HG02938 (cell line): ENCODE measurements at regions not wholly inside any gene's neighbourhood (a gene's known extent, or its start where the extent isn't known, plus 50 kb on each side); places are given as distances from the start of the nearest gene placed in this dataset.

ENCODE experiments used
- ATAC-seq: cut with Tn5 transposase; IDR thresholded peaks from one replicate; pipeline ENCODE4 v1.9.1; 2021; ENCODE audit warnings: mild to moderate bottlenecking, moderate library complexity; ENCODE audit not compliant: unreplicated experiment

DNA sequence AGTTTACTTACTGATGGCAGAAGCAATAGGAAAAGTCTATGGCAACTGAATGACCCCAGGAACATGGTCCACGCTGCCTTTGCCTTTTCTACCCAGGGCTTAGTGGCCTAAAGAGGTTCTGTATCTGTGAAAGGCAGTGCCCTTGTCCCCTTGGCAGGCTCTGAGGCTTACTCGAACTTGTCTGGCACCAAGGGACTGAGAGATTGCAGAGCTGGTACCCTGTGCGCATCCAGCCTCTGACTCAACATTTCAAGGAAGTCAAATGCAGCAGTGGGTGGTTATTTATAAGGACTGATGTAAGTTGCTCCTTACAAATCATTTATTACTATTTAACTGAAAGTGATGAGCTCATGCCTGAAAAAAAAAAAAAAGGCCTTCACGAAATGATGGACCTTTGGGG is 299.9 kb upstream of the MYOCD start:
- no peak for ATAC-seq

DNA sequence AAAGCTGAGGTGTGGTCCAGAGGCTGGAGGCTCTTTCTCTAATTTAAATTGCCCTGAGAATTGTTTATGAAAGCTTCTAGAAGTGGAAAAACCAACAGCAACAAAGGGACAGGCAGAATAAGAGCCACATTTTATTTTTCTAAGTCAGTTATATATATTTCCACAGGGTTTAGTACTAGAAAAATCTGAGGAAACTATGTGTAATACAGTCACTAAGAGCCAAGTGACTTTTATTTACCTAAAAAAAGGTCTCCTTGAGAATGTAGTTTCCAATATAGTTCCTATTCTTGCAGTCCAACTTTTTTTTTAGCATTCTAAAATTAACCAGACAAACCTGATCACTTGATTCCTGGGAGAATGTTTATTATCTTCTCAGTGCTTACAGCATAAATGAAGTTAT is 296.6 kb upstream of the MYOCD start:
- ATAC-seq: no peak

DNA sequence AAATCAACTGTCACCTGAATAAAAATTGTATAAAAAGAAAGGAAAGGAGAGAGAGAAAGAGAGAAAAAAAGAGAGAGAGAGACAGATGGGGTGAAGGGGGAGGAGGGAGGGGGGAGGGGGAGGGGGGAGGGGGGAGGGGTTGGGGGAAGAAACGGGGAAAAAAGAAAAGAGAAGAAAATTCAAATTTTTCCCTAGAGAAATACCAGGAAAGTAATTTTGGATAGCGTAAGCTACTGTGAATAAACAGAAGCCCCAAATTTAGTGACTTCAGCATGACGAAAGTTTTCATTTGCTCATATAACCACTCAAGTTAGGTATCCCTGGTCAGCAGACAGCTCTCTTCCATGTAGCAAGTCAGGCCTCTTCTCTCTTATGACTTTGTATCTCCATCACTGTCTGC is 289.4 kb upstream of the MYOCD start:
- ATAC-seq: no peak

DNA sequence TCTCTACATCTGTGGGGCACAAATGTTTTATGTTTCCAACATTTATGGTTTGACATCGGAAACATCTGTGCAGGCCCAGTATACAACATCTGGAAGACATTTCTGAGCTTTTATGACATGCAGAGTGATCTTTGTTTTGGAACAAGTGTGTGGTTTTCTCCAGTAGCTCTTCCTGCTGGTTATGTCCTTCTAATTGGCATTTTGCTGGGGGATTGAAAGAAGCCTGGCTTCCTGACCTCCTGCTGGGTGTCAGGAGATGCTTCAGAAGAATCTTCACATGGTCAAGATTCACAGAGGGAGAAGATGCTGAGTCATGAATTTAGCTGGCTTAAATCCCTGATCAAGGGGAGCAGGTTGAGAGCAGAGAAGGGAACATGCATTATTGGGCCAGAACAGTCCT is 279.5 kb upstream of the MYOCD start:
- ATAC-seq: no peak

DNA sequence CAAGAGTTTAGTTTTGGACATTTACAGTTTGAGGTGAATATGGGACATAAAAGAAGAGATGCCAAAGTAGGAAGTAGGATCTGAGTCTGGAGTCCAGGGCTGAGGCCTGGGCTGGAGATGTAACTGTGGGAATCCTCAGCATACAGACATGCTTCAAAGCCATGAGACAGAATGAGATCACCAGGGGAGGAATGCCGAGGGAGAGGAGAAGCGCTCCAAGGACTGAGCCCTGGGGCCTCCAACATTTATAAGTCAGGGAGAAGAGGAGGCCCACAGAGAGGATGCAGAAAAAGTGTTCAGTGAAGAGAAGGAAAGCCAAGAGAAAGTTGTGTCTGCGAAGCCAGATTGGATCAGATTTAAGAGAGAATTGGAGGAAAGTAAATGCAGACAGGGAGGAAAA is 277.5 kb upstream of the MYOCD start:
- ATAC-seq: no peak

DNA sequence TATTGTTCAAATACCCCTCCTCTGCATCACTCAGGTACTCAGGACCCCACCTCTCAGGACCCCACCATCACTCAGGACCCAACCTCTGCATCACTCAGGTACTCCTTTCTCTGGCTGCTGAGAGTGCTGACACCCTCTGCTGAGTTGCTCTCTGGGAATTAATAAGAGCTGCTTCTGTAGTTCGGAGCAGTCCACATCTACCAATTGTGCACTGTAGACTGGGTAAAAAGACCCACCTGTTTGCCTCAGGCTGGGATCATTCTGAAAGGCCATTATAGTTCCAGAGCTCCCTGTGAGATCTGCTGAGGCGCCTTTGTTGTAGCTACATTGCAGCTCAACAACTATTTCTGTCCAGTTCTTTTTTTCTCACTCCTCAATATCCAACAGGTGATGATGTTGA is 276.3 kb upstream of the MYOCD start:
- no peak for ATAC-seq

DNA sequence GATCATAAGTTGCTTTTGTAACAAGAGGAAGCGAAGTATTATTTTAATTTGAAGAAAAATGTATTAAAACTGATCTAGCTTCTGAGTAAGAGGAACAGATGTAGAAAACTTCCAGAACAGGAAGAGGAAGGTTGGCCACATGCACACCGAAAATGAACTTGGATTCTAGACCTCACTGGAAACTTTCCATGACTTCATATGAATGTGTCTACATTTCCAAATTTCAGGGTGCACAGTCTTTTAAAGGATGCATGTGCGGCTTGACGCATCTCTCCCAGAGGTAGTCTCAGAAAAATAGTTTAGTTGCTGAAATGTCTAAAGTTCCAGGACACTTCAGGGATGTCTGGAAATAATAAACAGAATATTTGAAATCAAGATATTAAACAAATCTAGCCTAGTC is 275.1 kb upstream of the MYOCD start:
- no peak for ATAC-seq

DNA sequence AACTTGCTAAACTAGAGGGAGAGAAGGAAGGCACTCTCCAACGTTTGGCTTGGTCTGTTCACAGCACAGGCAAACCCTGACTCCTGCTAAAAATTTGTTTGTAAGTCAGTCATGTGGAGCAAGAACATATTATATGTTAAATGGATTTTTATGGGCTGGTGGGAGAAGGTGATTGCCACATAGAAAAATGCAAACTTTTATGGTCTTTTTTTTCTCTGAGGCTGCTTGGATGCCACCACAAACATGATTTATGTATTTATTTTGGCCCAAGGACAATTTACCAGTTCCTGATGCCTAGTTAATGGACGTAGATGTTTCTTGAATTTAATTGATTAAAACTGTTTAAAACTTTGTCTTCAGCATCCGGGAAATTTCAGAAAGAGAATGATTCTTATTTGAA is 274.2 kb upstream of the MYOCD start:
- no peak for ATAC-seq

DNA sequence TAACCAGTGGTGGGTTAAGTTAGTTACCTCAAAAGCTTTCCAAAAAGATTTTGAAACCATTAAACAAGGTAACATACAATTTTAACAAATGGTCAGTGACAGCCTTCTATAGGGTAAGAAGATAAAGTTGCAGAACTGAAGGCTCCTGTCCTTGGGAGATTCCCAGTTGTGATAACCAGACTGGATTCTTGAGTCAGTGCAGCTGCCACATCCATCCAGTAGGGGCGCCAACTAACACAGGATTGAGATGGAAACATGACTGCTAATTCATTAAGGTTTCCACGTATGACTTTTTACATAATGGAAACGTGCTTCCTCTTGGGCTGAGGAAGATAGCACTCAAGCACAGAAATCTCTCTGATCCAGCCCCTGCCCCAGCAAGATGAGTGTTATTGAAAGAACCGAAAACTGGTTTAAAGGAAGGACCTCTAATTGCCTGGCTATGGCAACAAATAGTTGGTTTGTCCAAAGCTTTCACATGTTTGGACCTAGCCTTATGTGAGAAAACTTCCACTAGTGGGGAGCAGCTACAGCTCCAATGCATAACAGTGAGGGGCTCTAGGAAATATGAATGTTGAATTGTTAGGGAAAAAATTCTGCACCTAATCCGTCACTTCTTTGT is 269.8 kb upstream of the MYOCD start:
- no peak for ATAC-seq

DNA sequence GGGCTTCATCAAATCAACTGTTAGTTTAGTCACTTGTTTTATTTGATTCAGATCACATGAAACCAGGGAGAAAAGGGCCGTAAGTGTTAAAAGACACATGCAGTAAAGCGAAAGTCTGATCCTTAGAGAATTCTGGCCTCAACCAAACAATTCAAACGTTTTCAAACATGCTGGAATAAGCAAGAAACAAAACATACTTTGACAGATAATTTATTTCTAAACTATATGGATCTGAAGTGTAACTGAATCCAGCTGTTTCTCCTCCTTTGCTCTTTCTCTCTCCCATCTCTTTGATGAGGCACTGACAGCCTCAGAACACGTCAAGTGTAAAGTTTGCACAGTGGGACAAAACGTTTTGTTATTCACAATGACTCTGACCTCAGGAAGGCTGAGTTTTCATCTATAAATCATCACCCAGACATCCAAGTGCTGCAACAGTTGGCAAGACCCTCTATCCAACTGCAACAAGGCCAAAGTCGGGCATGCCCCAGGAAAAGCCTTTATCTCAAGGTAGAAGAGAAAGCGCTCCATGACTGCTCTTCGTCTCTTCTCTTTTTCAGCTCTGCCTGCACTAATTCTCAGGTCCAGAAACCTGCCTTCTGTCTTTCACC is 267.1 kb upstream of the MYOCD start:
- no peak for ATAC-seq

DNA sequence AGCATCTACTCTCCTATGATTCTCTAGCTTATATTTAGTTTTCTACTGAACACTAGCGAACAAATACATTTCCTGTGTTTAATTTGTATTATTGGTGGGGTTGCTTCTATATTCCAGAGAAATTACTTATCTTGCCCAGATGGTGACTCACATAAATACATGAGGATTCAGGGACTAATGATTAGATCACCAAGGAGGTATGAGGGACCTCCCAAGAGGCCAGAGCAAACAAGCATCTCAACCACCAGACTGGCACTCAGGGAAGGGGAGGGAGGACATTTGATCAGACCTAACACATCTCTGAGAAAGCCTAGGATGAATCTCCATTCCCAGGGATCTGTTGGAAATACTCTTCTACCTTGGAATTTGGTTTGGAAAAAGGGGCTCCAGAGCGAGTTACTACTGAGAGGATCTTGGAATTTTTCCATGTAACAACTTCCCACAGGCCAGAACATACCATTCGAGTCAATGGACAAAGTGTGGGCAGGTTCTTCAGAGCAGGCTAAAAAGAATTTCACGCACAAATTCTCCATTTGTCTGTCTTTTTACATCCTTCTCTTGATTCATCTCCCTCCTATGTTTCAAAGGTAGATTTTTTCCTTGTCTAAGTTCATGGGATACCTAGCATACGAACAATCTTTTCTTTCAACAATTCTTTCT is 262.6 kb upstream of the MYOCD start:
- ATAC-seq: no peak

DNA sequence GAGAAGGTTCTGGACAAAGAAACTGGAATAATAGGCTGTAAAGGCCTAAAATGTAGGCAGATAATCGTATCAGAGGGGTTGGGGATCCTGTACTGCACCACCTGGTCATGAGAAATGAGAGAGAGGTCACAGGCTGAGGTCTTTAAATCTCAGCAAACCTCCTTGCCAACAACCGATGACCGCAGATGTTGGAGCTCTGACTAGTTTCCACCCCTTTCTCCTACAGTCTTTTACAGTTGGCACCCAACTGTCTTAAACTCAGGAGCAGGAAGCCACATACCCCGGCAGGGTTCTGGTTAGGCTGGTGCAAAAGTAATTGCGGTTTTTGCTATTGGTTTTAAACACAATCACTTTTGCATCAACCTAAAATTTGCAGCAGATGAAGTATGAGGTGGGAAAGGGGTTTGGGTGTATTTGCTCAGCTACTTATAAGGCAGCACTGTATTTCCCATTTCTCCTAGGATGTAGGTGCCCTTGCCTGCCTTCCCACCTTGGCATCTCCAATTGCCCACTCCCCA is 261.8 kb upstream of the MYOCD start:
- no peak for ATAC-seq

DNA sequence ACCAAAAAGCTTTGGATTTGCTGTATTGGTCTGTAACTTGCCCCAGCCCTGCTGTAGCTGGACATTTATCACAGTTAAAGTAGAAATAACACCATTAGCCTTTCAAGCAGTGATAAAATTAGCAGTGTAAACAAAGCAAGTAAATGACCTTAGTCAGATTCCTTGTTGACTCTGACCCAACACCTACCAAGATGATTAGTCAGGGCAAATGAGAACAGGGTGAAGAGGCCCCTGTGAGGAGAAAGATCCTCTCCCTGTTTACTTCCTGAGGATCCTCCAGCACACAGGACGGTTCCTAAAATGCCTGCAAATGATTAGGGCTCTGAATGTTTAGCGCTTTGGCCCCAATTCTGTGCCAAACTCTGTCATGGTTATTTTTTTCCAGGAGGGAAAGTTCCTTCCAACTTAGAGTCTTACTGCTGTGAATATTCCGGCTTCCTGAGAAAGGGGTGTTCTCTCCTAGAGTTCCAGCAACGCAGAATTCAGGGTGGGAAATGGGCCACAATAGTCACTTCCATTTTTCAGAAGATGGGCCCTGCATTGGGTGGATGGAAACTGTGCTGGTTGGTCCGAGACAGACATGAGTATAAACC is 259.0 kb upstream of the MYOCD start:
- ATAC-seq: no peak

DNA sequence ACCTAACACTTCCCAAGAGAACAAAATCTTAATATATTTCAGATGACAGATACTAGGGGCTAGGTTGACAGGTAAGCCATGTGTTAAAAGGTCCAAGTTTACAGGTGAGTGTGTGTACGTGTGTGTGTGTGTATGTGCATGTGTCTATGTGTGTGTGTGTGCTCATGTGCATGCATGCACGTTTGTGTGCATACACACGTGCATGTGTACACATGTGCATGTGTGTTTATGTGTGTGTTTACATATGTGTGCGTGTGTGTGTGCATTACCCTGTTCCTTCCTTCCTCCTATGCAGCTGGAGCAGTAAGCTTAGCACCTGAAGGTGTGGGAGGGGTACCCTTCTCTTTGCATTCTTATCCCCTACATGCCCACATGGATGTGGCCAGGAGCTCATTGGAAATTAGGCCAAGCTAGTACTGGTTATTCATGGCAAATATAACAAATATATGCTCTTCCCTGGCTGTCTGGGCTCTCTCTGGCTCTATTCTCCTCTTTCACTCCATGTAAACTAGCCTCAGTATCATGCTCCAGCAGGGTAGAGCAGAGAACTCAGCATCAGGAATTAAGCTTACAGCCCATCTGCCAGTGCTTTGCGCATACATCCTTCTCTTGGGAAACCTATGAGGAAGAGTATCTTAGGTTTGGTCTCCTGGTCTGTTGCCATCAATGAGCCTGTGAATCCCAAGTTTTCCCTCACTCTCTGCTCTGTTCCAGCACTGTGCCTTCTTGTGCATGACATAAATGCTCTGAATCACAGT is 258.0 kb upstream of the MYOCD start:
- ATAC-seq: no peak

DNA sequence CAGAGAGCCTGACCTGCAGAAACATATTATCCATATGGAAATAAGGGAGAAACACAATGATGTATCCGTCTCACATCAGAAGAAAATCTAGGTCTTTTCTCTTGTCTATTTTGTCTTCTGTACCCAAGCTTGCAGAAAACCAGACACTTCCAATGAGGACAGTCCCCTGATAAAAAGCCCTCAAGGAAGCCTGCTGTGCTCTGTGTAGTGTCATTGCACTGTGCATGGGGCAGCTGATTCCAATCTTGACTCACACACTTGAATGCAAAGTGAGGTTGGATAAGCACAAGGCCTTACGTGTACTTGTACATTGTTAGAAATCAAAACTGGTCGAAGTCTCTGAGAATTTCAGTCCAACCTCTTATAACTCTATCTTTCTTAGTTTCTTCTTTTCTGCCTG is 256.6 kb upstream of the MYOCD start:
- ATAC-seq: no peak

DNA sequence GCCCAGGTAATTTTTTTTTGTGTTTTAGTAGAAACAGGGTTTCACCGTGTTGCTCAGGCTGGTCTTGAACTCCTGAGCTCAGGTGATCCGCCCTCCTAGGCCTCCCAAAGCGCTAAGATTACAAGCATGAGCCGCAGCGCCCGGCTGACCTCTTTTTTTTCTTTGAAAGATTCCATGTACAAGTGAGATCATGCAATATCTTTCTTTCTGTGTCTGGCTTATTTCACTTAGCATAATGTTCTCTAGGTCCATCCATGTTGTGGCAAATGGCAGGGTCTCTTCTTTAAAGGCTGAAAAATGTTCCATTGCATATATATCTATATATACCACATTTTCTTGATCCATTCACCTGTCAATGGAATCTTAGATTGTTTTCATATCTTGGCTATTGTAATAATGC is 255.0 kb upstream of the MYOCD start:
- no peak for ATAC-seq

DNA sequence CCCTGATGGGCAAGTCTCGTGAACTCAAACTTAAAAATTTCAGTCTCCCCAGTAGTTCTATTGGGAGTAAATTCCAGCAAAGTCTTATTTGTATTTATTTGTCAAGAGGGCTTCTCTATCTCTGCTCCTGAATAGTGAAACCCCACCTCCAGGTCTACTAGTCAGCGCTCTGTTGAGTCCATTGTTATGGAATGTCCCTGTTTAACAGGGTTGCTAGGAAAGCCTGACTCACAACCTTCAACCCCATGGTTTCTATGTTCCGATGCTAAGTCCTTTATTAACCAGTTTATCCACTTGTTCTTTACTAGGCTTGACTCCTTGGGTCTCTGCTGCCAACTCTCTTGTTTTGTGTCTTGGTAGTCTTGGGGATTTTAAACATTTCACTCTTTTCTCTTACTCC is 250.7 kb upstream of the MYOCD start:
- ATAC-seq: no peak

DNA sequence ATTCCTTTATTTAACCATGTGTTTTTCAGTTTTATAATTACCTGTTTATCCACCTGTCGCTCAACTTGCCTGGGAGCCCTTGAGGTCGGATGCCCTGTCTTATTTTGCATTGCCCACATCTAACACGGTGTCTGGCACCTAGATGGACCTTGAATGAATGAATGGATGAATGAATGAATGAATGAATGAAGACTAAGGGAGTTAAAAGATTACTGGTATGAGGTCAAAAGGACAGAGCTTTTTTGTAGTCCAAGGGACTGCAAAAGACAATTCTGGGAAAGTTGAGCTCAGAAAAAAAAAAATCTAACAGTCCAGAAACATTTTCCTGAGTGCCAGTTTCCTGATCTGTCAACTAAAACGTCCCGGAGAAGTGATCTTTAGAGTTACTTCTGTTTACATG is 244.6 kb upstream of the MYOCD start:
- ATAC-seq: no peak

DNA sequence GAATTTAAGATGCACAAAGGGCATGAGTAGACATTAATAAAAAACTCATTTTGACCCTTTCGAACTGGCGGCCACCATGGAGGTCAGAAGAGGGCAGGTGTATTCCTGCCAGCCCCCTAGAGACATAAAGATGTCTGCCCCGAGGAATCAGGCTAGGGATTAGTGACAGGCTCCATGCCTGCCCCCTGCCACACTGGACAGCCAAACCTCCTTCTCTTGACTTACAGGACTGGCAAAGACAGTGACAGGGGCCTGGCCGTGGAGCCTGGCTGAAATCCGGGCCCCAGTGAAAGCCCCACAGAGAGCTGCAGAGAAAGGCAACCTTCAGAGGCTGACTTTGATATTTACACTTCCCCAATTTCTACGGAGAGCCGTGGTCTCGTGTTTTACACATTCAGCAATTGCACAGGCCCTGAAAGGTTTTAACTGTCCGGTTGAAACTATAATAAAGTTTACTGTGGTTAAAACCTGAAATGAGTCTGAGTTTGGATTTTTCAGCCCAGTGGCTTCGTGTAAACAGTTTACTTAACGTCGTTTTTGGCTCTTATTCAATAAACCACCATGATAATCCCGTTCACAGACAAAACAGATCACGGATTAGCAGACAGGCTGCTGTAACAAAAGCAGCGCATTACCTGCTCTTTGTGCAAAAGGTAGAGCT is 243.9 kb upstream of the MYOCD start:
- ATAC-seq: peak; percentile 87

DNA sequence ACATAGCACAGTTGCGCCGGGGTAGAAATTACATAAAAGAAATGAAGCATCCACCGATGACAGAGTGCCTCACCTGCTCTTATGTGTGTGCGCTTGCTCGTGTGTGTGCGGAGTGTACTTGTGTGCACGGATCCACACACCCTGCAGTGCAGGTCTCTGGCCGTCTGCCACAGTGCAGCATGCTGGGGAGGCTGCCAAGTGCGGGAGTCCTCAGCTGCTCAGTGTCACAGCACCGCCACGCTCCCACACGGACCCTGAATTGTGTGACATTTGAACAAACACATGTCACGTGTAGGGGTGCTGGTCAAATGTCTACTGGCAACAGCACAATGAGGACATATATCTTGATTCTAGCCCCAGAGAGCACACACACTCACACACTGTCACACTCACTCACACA is 243.0 kb upstream of the MYOCD start:
- ATAC-seq: no peak

DNA sequence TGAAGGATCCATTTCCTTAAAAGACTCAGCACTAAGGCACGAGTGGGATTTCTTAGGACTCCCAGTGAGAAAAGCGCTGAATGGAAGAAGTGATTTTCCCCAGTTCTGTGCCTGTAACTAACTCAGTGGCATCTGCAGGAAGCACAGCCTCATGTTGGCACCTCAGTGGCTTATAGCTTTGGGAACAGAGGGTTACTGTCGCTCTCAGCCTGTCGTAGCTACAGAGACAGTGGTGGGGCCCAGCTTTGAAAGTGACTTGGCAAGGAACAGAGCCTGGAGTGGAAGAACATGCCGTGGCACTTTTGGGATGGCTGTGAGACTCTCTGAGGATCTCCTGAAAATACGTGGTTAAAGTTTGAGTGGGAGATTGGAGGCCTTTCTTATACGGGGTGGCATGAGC is 242.4 kb upstream of the MYOCD start:
- ATAC-seq: no peak
